Forelimb muscle (tissue), 1 donor: ENCODE measurements at regions not wholly inside any gene's neighbourhood (a gene's known extent, or its start where the extent isn't known, plus 50 kb on each side); places are given as distances from the start of the nearest gene placed in this dataset.

Source experiments
- DNase-seq: peaks from one replicate; pipeline ENCODE4 v3.0.0-alpha.2; 2013; ENCODE audit warnings: low read depth

DNA sequence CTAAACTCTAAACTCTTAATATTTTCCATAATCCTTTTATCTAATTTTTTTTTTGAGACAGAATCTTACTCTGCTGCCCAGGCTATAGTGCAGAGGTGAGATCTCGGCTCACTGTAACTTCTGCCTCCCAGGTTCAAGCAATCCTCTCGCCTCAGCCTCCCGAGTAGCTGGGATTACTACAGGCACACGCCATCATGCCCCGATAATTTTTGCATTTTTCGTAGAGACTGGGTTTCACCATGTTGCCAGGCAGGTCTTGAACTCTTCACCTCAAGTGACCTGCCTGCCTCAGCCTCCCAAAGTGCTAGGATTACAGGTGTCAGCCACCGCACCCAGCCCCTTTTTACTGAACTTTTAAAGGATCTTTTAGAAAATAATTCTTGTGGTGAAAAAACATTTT, 110.2 kb upstream of the PHF14 start:
- DNase-seq: no peak

DNA sequence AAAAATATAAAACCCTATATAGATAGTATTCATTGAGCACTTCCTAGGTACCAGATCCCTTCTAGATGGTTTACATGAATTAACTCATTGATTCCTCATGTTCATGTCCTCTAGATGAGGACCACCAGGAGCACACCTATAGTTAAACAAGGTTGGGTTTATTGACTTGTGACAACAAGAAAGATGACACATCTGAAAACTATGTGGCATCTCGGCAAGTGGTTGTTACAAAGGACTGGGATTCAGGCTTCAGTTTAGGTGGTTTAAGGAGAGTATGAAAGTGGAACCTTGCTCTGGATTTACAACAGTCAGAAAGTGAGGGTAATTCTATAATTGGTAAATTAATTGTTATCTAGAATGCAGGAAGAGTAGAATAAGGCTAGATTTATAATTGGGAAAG, 99.0 kb upstream of the PHF14 start:
- no peak for DNase-seq

DNA sequence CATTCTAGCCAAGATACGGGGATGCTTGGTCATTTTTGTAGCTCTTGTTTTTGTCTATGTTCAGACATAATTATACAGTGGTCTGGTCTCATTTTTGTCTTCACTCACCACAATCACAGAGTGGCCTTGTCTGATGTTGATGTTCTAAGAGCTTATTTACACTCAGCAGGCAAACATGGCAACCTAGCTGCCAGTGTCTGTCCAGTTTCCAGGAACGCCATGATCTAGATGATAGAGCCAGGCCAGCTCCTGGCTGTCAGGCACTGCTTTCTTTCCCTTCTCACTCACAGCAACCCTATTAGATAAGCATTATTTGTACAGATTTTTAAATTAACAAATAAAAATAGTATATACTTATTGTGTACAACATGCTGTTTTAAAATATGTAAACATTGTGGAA, 98.6 kb upstream of the PHF14 start:
- no peak for DNase-seq

DNA sequence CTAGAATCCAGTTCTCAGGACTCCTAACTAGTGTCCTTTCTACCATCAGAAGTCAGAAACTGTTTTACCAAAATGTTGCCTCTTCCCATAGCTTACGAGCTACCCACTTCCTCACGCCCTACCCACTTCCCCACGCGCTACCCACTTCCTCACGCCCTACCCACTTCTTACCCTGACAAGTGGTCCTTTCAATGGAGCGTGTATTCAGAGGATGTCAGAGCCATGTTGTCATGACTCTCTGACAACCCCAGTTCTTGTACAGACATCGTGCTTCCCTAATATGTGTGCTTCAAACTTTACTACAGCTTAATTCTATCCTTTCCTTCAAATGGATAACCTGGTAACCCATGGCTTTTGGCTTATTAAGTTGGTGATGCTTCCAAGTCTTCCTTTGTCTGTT, 84.8 kb upstream of the PHF14 start:
- no peak for DNase-seq

DNA sequence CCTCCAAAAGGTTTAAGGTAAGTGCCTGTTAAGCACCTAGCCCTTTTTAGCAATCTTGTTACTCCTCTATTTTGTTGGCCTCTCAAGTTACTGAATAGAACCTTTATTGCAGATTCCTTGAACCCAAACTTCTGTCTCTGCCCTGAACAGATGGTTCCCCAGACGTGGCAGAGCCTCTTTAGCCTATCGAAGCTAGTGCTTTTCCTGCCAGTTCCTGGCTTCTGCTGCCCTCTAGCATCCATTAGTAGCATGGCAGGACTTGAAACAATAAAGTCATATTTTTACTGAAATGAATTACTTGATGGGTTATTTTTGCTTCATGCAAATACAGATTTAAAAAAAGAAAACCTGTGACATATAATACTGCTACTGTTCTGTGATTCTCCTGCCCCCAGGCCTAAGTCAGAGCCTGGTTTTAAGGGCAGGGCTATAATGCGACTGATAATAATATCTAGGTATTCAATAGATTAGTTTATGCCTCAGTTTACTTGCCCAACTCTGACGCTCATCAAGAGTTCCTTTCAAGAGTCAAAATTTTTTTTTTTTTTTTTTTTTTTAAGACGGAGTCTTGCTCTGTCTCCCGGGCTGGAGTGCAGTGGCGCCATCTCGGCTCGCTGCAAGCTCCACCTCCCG, 84.3 kb upstream of the PHF14 start:
- DNase-seq: peak; percentile 4

DNA sequence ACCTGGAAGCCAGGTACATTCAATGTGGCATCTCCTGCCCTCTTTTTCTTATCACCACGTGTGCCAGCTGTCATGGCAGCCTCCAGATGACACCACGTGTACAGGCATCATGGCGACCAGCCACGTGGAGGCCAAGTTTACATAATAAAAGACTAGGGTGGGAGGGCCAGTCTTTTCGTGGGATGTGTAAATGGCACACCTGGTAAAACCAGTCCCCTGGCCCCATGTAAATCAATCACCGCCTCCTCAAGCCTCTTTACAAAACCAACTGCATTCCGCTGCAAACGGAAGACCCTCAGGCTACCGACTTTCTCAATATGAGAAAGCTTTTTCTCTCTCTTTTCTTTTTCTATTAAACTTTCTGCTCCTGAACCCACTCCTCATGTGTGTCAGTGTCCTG, 65.1 kb upstream of the PHF14 start:
- no peak for DNase-seq

DNA sequence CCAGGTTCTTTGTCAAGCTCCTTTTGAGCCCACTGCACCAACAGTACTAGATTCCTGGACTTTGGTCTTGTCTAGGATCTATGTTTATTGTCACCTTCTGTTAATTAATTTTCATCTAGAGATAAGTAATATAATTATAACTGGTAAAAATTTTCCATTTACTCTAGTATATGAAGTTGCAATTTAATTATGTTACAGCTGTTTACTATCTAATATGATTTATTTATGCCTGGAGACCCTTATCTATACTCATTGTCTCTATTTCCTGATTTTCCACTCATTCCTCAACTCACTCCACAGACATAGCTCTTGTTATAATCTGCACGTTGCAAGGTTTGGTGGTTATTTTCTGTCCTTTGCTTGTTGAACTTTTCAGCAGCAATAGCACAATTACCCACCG, 63.2 kb upstream of the PHF14 start:
- DNase-seq: no peak

DNA sequence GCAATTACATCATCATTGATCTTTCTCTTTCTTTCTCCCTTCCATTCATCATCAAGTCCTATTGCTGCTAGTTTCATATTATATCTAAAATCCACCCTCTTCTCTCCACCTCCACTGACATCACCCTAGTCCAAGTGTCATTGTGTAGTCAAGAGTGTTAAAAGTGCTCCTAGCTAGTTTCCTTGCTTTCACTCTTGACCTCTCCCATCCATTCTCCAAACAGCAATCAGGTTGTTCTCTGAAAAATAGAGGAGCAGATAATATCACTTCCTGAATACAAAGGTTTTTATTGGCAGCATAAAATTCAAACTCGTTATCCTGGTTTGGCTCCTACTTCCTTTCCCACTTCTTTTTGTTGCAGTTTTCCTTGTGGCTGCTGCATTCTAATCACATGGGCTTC, 61.6 kb upstream of the PHF14 start:
- DNase-seq: no peak

DNA sequence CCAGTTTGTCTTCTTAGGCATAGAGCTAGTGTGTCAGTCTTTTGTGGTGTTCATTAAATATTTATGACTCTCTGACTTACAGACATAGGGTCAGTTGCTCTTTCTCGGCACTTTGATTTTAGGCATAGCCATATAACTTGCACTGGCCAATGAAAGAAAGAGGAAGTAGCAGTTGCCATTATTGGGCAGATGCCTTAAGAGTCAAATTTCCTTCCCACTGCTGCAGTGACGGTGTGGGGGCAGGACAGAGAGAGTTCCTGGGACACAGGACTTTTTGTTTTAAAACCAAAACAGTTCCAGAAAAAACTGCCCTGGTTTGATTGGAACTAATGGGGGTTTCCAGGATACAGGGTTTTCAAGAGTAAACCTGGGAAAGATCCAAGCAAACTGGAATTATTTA, 60.2 kb upstream of the PHF14 start:
- no peak for DNase-seq

DNA sequence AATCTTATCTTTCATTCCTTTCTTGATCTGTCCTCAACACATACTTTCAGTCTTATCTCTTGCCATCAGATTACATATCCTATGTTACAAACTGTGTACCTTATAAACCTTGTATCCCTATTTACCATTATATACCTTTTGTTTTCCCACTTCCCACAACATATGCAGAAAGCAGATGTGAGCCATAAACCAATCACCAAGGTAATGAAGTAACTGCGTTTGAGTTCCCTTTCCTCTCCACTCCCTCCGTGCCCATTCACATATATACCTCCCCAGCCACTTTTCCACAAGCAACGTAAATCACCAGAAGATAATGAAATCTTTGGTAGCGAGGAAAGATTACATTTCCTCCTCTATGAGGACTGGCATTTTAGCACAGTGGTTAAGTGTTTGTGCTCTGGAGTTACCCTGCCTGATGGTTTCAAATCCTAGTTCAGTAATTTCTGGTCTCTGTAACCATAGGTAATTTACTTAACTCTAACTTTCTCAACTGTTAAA, 55.5 kb upstream of the PHF14 start:
- DNase-seq: no peak

DNA sequence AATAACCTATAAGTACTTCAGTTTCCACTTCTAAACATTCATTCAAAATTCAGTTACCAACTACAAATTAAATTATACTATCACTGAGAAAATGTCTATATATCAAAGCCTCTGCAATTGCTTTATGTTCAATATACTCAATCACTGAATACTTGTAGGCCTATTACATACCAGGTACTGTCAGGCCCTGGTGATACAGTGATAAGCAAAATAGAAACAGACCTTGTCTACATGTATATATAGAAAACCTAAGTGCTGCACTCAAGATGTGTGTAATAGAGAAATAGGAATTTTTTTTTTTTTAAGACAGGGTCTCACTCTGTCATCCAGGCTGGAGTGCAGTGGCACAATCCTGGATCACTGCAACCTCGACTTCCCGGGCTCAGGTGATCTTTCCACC, 53.7 kb upstream of the PHF14 start:
- DNase-seq: no peak
